HepG2 (cell line): ENCODE measurements at regions not wholly inside any gene's neighbourhood (a gene's known extent, or its start where the extent isn't known, plus 50 kb on each side); places are given as distances from the start of the nearest gene placed in this dataset.

ENCODE experiments used
- ATAC-seq: fragments of 200-7000 bp; cut with Tn5 transposase; 3 replicates; pipeline ENCODE4 v1.9.1; 2020; ENCODE audit warnings: mild to moderate bottlenecking, moderate library complexity
- BruUV-seq: library from RNA; stranded (reverse); fragments of 400-500 nt; replicated peaks from 2 replicates; lab custom pipeline; 2021; lab: Mats Ljungman, UMichigan
- CTCF ChIA-PET: fragments of 300-600 bp; formaldehyde crosslinking; extraction: SDS; loops from one replicate; lab custom pipeline; 2021; ENCODE audit warnings: low total read pairs, inconsistent platforms, low intra/inter-chr PET ratio; lab: Yijun Ruan, JAX
- POLR2A ChIA-PET: fragments of 350-600 bp; sonication (Branson Sonifier 250); formaldehyde crosslinking; loops from one replicate; lab custom pipeline; 2020; ENCODE audit warnings: antibody characterized with exemption, inconsistent platforms; lab: Yijun Ruan, JAX
- DNase-seq: peaks from one replicate; pipeline ENCODE4 v3.0.0-alpha.2; 2015; ENCODE audit warnings: low spot score
- FAIRE-seq: peaks from 3 replicates; lab custom pipeline; 2011; peaks lifted over from hg19 to GRCh38; lab: Jason Lieb, UNC
- H2AFZ ChIP-seq: one replicate; pipeline ENCODE4 v1.6.1; 2011; ENCODE audit warnings: low read length, inconsistent platforms
- H3K27ac ChIP-seq: fragments of 300-600 bp; 3 replicates; pipeline ENCODE4 v1.8.0; 2011; ENCODE audit warnings: mixed run types, mild to moderate bottlenecking, mixed read lengths, low read length, inconsistent platforms; ENCODE audit not compliant: insufficient read depth; ENCODE audit errors: extremely low read length
- H3K27me3 ChIP-seq, 2 experiments: fragments of 200-600 bp in 1 of 2; 2 replicates in 1 of 2; 3 replicates in 1 of 2; pipeline versions ENCODE4 v1.6.0 to v1.8.0; 2011; ENCODE audit warnings: low read length in 2 of 2, mild to moderate bottlenecking in 2 of 2, moderate library complexity in 2 of 2, inconsistent platforms in 1 of 2; ENCODE audit not compliant: insufficient read depth in 2 of 2, control insufficient read depth in 1 of 2
- H3K36me3 ChIP-seq, 2 experiments: fragments of 200-600 bp in 1 of 2; replicated peaks in 1 of 2; 2 replicates in 1 of 2; 3 replicates in 1 of 2; pipeline versions ENCODE4 v1.5.1 to v1.8.0; 2011; ENCODE audit warnings: low read length in 2 of 2, inconsistent platforms in 1 of 2; ENCODE audit not compliant: insufficient read depth in 2 of 2, control insufficient read depth in 1 of 2
- H3K4me1 ChIP-seq: 2 replicates; pipeline ENCODE4 v1.5.1; 2012; ENCODE audit warnings: low read length, inconsistent platforms; ENCODE audit not compliant: insufficient read depth
- H3K4me2 ChIP-seq: 2 replicates; pipeline ENCODE4 v1.6.0; 2011; ENCODE audit warnings: low read depth, low read length, inconsistent platforms
- H3K4me3 ChIP-seq, 3 experiments: fragments of 200-600 bp in 1 of 3; sonication (generic), shearing (Covaris generic) in 1 of 3; replicated peaks in 1 of 3; 2 replicates each; pipeline ENCODE4 v1.5.1; 2011 to 2016; ENCODE audit warnings: low read length in 3 of 3, inconsistent platforms in 2 of 3, low read depth in 2 of 3, mild to moderate bottlenecking in 2 of 3, control low read depth in 1 of 3, mixed read lengths in 1 of 3; ENCODE audit not compliant: insufficient read depth in 1 of 3
- H3K79me2 ChIP-seq: one replicate; pipeline ENCODE4 v1.6.1; 2011; ENCODE audit warnings: low read length, inconsistent platforms; ENCODE audit not compliant: insufficient read depth
- H3K9ac ChIP-seq: 2 replicates; pipeline ENCODE4 v1.6.0; 2011; ENCODE audit warnings: mild to moderate bottlenecking, low read depth, low read length, inconsistent platforms; ENCODE audit not compliant: insufficient read depth
- H3K9me3 ChIP-seq: 2 replicates; pipeline ENCODE4 v1.5.1; 2012; ENCODE audit warnings: mild to moderate bottlenecking, low read length
- H4K20me1 ChIP-seq: 2 replicates; pipeline ENCODE4 v1.6.0; 2011; ENCODE audit warnings: inconsistent platforms, mild to moderate bottlenecking, low read length, moderate library complexity; ENCODE audit not compliant: insufficient read depth
- AGO2 ChIP-seq: fragments of 200-400 bp; formaldehyde crosslinking; optimal IDR thresholded peaks from 2 replicates; pipeline ENCODE3; 2017; ENCODE audit warnings: mild to moderate bottlenecking, low read depth, low read length, moderate library complexity
- CBX1 ChIP-seq: IDR thresholded peaks from one replicate; pipeline ENCODE4 v1.6.1; 2016; ENCODE audit warnings: antibody characterized with exemption, low read depth
- HIC2 ChIP-seq: sonication (generic); formaldehyde crosslinking; IDR thresholded peaks from 2 replicates; pipeline ENCODE4 v1.9.0; 2022; ENCODE audit warnings: low read depth, missing genetic modification reagents
- JDP2 ChIP-seq: sonication (generic); formaldehyde crosslinking; IDR thresholded peaks from 2 replicates; pipeline ENCODE4 v1.8.1; 2022; ENCODE audit warnings: missing genetic modification reagents, borderline replicate concordance
- ZBTB44 ChIP-seq: sonication (generic); formaldehyde crosslinking; IDR thresholded peaks from 2 replicates; pipeline ENCODE4 v1.4.0; 2020; ENCODE audit warnings: missing genetic modification reagents
- ZMYM2 ChIP-seq: sonication (generic); formaldehyde crosslinking; IDR thresholded peaks from 2 replicates; pipeline ENCODE4 v1.8.0; 2022; ENCODE audit warnings: mild to moderate bottlenecking, missing genetic modification reagents
- ZNF180 ChIP-seq: sonication (generic); formaldehyde crosslinking; IDR thresholded peaks from 2 replicates; pipeline ENCODE4 v1.4.0; 2020; ENCODE audit warnings: low read depth, missing genetic modification reagents, borderline replicate concordance
- ZNF256 ChIP-seq: sonication (generic); formaldehyde crosslinking; conservative IDR thresholded peaks from 2 replicates; pipeline ENCODE4 v1.4.0; 2020; ENCODE audit warnings: missing genetic modification reagents
- ZNF512B ChIP-seq: sonication (generic); formaldehyde crosslinking; IDR thresholded peaks from 2 replicates; pipeline ENCODE4 v1.5.1; 2020; ENCODE audit warnings: missing genetic modification reagents, mild to moderate bottlenecking, borderline replicate concordance
- ZNF761 ChIP-seq: sonication (generic); formaldehyde crosslinking; conservative IDR thresholded peaks from 2 replicates; pipeline ENCODE4 v1.4.0; 2020; ENCODE audit warnings: mild to moderate bottlenecking, missing genetic modification reagents
- ZNF780A ChIP-seq: sonication (generic); formaldehyde crosslinking; IDR thresholded peaks from 2 replicates; pipeline ENCODE4 v1.8.0; 2022; ENCODE audit warnings: mild to moderate bottlenecking, missing genetic modification reagents, moderate library complexity
- WGBS: methylation state at CpG from one replicate; pipeline ENCODE4 v1.1.6; 2017; ENCODE audit warnings: low lambda C conversion rate; 5-methylcytosine and 5-hydroxymethylcytosine counted together
- in situ Hi-C: cut with HindIII; loops from 2 replicates; pipeline ENCODE4 v1.10.0; 2017; ENCODE audit warnings: low pct_unique_long_range_greater_than_20kb; ENCODE audit not compliant: extremely low pct_ligation_motif_present
- intact Hi-C: fragments of 100-400 bp; cut with micrococcal nuclease; formaldehyde crosslinking; loops from one replicate; pipeline ENCODE4 v1.10.0; 2022; ENCODE audit not compliant: unreplicated experiment
- TF ChIP-seq, protein P1 (sequence below): sonication (generic); formaldehyde crosslinking; IDR thresholded peaks from 2 replicates; pipeline ENCODE4 v1.4.0; 2020; ENCODE audit warnings: mild to moderate bottlenecking, missing genetic modification reagents, borderline replicate concordance

GRCh38 chr3:164539215-164539614 lies 539.1 kb downstream of the SI start:
- Histone ChIP-seq H4K20me1 (no peaks in the 10 kb centered on the region), H3K27me3 (no peaks in the 10 kb centered on the region), H3K79me2 (no peaks in the 10 kb centered on the region), H3K4me3 (no peak overlapping the region), H3K9me3 (no peaks in the 10 kb centered on the region), H3K4me1 (no peaks in the 10 kb centered on the region), H3K27ac (no peak overlapping the region), H3K9ac (no peak overlapping the region), H3K4me2 (no peak overlapping the region), H2AFZ (no peak overlapping the region), H3K36me3 (no peaks in the 10 kb centered on the region)
- POLR2A ChIA-PET, result no interaction called here
- CTCF ChIA-PET, result no interaction called here
- in situ Hi-C loops, result no loop called here
- DNase-seq (no peak), FAIRE-seq (no peak), ATAC-seq (no peak)
- 5% methylated on average over 2 of the region's 2 CpGs for WGBS
- BruUV-seq, result no TSS peak
- intact Hi-C loops, result no loop called here
- no peak for TF ChIP-seq ZNF512B (CRISPR knock-in tag)
- TF ChIP-seq CBX1, result no peak
- no peak for TF ChIP-seq AGO2
- no peak for TF ChIP-seq ZNF256 (CRISPR knock-in tag)
- TF ChIP-seq, protein P1, sequence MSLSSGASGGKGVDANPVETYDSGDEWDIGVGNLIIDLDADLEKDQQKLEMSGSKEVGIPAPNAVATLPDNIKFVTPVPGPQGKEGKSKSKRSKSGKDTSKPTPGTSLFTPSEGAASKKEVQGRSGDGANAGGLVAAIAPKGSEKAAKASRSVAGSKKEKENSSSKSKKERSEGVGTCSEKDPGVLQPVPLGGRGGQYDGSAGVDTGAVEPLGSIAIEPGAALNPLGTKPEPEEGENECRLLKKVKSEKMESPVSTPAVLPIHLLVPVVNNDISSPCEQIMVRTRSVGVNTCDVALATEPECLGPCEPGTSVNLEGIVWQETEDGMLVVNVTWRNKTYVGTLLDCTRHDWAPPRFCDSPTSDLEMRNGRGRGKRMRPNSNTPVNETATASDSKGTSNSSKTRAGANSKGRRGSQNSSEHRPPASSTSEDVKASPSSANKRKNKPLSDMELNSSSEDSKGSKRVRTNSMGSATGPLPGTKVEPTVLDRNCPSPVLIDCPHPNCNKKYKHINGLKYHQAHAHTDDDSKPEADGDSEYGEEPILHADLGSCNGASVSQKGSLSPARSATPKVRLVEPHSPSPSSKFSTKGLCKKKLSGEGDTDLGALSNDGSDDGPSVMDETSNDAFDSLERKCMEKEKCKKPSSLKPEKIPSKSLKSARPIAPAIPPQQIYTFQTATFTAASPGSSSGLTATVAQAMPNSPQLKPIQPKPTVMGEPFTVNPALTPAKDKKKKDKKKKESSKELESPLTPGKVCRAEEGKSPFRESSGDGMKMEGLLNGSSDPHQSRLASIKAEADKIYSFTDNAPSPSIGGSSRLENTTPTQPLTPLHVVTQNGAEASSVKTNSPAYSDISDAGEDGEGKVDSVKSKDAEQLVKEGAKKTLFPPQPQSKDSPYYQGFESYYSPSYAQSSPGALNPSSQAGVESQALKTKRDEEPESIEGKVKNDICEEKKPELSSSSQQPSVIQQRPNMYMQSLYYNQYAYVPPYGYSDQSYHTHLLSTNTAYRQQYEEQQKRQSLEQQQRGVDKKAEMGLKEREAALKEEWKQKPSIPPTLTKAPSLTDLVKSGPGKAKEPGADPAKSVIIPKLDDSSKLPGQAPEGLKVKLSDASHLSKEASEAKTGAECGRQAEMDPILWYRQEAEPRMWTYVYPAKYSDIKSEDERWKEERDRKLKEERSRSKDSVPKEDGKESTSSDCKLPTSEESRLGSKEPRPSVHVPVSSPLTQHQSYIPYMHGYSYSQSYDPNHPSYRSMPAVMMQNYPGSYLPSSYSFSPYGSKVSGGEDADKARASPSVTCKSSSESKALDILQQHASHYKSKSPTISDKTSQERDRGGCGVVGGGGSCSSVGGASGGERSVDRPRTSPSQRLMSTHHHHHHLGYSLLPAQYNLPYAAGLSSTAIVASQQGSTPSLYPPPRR, result no peak
- TF ChIP-seq JDP2 (CRISPR knock-in tag), result no peak
- no peak for TF ChIP-seq ZBTB44 (CRISPR knock-in tag)
- TF ChIP-seq ZMYM2 (CRISPR knock-in tag), result no peak
- TF ChIP-seq ZNF780A, result no peak
- TF ChIP-seq ZNF180 (CRISPR knock-in tag), result no peak
- no peak for TF ChIP-seq HIC2 (CRISPR knock-in tag)
- TF ChIP-seq ZNF761, result no peak
